HG03565 (cell line): ENCODE measurements at regions not wholly inside any gene's neighbourhood (a gene's known extent, or its start where the extent isn't known, plus 50 kb on each side); places are given as distances from the start of the nearest gene placed in this dataset.

Source experiments
- ATAC-seq: cut with Tn5 transposase; IDR thresholded peaks from one replicate; pipeline ENCODE4 v1.9.1; 2021; ENCODE audit warnings: mild to moderate bottlenecking, moderate library complexity; ENCODE audit not compliant: unreplicated experiment

- no peak for ATAC-seq
These were observed 456.0 kb upstream of the FAM241A start for GRCh38 chr4:111689214-111689613.

GRCh38 chr4:111689731-111690130 is 455.5 kb upstream of the FAM241A start:
- ATAC-seq: no peak

GRCh38 chr4:111693758-111694157 is 451.5 kb upstream of the FAM241A start:
- ATAC-seq: no peak

- ATAC-seq: no peak
These were observed 449.6 kb upstream of the FAM241A start for GRCh38 chr4:111695677-111696076.

- ATAC-seq: no peak
These were observed 448.7 kb upstream of the FAM241A start for GRCh38 chr4:111696505-111696904.

- ATAC-seq: no peak
These were observed 447.9 kb upstream of the FAM241A start for GRCh38 chr4:111697176-111697942.

- ATAC-seq: no peak
These were observed 446.9 kb upstream of the FAM241A start for GRCh38 chr4:111698361-111698760.

GRCh38 chr4:111699165-111699564 is 446.1 kb upstream of the FAM241A start:
- ATAC-seq: no peak

GRCh38 chr4:111701102-111701501 is 444.2 kb upstream of the FAM241A start:
- no peak for ATAC-seq

- ATAC-seq: no peak
These were observed 437.8 kb upstream of the FAM241A start for GRCh38 chr4:111707491-111707890.

- no peak for ATAC-seq
These were observed 433.1 kb upstream of the FAM241A start for GRCh38 chr4:111712093-111712677.

- ATAC-seq: no peak
These were observed 432.0 kb upstream of the FAM241A start for GRCh38 chr4:111713276-111713675.

GRCh38 chr4:111717921-111718320 is 427.3 kb upstream of the FAM241A start:
- ATAC-seq: no peak

GRCh38 chr4:111718763-111719559 is 426.3 kb upstream of the FAM241A start:
- no peak for ATAC-seq

GRCh38 chr4:111720866-111721265 is 424.4 kb upstream of the FAM241A start:
- no peak for ATAC-seq

GRCh38 chr4:111722213-111722720 is 423.0 kb upstream of the FAM241A start:
- no peak for ATAC-seq

GRCh38 chr4:111736516-111736915 is 408.7 kb upstream of the FAM241A start:
- ATAC-seq: no peak

- ATAC-seq: no peak
These were observed 400.4 kb upstream of the FAM241A start for GRCh38 chr4:111744847-111745246.

- ATAC-seq: no peak
These were observed 397.1 kb upstream of the FAM241A start for GRCh38 chr4:111748157-111748556.

GRCh38 chr4:111754003-111754402 is 391.3 kb upstream of the FAM241A start:
- ATAC-seq: no peak

- ATAC-seq: no peak
These were observed 389.7 kb upstream of the FAM241A start for GRCh38 chr4:111755571-111755970.

- ATAC-seq: no peak
These were observed 383.7 kb upstream of the FAM241A start for GRCh38 chr4:111761531-111761930.
